ENCODE measurements at regions not wholly inside any gene's neighbourhood (a gene's known extent, or its start where the extent isn't known, plus 50 kb on each side); places are given as distances from the start of the nearest gene placed in this dataset.

GRCh38 chr9:12155401-12156134, 537.6 kb upstream of the TYRP1 start:
- Histone ChIP-seq H3K4me1 (ENCODE audit: control insufficient read depth, insufficient read depth, low read length) (no peaks in the 10 kb centered on the region), H3K4me3 (ENCODE audit: low read depth in 2 of 2, low read length in 2 of 2) (no peak overlapping the region), H3K27me3 (ENCODE audit: control insufficient read depth, insufficient read depth, low read length) (no peaks in the 10 kb centered on the region), H3K27ac (ENCODE audit: low read length) (no peak overlapping the region), H3K36me3 (ENCODE audit: control insufficient read depth, insufficient read depth, low read length) (no peaks in the 10 kb centered on the region), H3K9me3 (ENCODE audit: control insufficient read depth, insufficient read depth, low read depth, low read length) (no peaks in the 10 kb centered on the region)
- intact Hi-C loops (cut with micrococcal nuclease; ENCODE audit: unreplicated experiment) (no loop called here), in situ Hi-C loops (cut with HindIII; ENCODE audit: low pct_unique_long_range_greater_than_20kb, low sequenced_read_pairs) (no loop called here)
- no peak for ATAC-seq
- TF ChIP-seq REST (IDR thresholded peaks at IDR 0.05; ENCODE audit: insufficient read depth in 1 of 2, low read depth in 2 of 2, low read length in 1 of 2): no peak
- TF ChIP-seq POLR2AphosphoS5 (IDR thresholded peaks at IDR 0.05; ENCODE audit: low read depth, low read length): no peak
- TF ChIP-seq TCF7L2 (IDR thresholded peaks at IDR 0.05; ENCODE audit: low read depth, low read length): no peak
- no peak for TF ChIP-seq CTCF (IDR thresholded peaks at IDR 0.05)
- no peak for TF ChIP-seq SIN3A (IDR thresholded peaks at IDR 0.05; ENCODE audit: borderline replicate concordance, insufficient read depth, low read depth, low read length)
- BruUV-seq (replicated peaks): no TSS peak
- no peak for DNase-seq (ENCODE audit: low read depth, low spot score)
- POLR2A ChIA-PET: no interaction called here
- CTCF ChIA-PET: no interaction called here

DNA sequence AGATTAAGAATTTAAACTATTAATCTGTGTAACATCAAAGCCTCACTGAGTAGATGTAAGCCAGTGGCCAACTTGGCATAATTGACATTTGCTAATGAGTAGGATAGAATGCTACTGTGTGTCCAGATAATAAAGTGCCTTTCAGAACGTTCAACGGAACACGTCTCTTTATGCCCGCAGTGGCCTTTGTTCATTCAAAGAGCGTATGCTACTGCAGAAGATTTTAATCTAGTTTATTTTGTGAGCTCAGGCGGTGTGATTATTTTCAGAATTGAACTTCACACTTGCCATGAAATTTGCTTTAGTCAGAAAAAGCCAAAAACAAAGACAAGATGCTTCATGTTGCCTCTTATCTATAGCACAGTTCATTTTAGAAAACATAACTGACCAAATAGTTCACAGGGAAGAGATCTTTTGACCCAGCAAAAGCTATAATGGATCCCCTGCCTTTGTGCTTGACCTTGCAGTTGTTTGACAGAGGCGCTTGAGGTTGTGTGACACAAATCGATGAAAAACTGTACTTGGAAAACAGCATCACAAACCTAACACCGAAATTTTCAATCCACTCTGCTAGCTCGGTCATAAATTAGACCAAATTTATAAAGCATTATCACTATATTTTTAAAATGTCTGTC, 530.9 kb upstream of the TYRP1 start:
- no peak overlapping the region for H3K27ac ChIP-seq (ENCODE audit: low read length)
- no peak overlapping the region for H3K4me3 ChIP-seq (ENCODE audit: low read depth in 2 of 2, low read length in 2 of 2)
- H3K27me3 ChIP-seq (ENCODE audit: control insufficient read depth, insufficient read depth, low read length): no peaks in the 10 kb centered on the region
- TF ChIP-seq CTCF (IDR thresholded peaks at IDR 0.05) (no peak), TCF7L2 (IDR thresholded peaks at IDR 0.05; ENCODE audit: low read depth, low read length) (no peak), POLR2AphosphoS5 (IDR thresholded peaks at IDR 0.05; ENCODE audit: low read depth, low read length) (no peak), REST (IDR thresholded peaks at IDR 0.05; ENCODE audit: insufficient read depth in 1 of 2, low read depth in 2 of 2, low read length in 1 of 2) (no peak), SIN3A (IDR thresholded peaks at IDR 0.05; ENCODE audit: borderline replicate concordance, insufficient read depth, low read depth, low read length) (no peak)
- in situ Hi-C loops (cut with HindIII; ENCODE audit: low pct_unique_long_range_greater_than_20kb, low sequenced_read_pairs) (no loop called here), intact Hi-C loops (cut with micrococcal nuclease; ENCODE audit: unreplicated experiment) (no loop called here)
- H3K4me1 ChIP-seq (ENCODE audit: control insufficient read depth, insufficient read depth, low read length): no peaks in the 10 kb centered on the region
- ATAC-seq: no peak
- H3K9me3 ChIP-seq (ENCODE audit: control insufficient read depth, insufficient read depth, low read depth, low read length): no peaks in the 10 kb centered on the region
- CTCF ChIA-PET: no interaction called here
- DNase-seq (ENCODE audit: low read depth, low spot score): no peak
- H3K36me3 ChIP-seq (ENCODE audit: control insufficient read depth, insufficient read depth, low read length): no peaks in the 10 kb centered on the region
- BruUV-seq (replicated peaks): no TSS peak
- POLR2A ChIA-PET: no interaction called here

All from Panc1 (cell line).